B cell (primary cell): ENCODE measurements at regions not wholly inside any gene's neighbourhood (a gene's known extent, or its start where the extent isn't known, plus 50 kb on each side); places are given as distances from the start of the nearest gene placed in this dataset.

Source experiments
- ATAC-seq: fragments of 200-7000 bp; cut with Tn5 transposase; one replicate; pipeline ENCODE4 v1.10.0; 2021; ENCODE audit warnings: low read depth, mild to moderate bottlenecking, moderate number of reproducible peaks, moderate library complexity
- CTCF ChIA-PET: fragments of 350-600 bp; sonication (Branson Sonifier 250); formaldehyde crosslinking; loops from one replicate; lab custom pipeline; 2021; ENCODE audit warnings: antibody characterized with exemption, inconsistent platforms; lab: Charles Lee
- POLR2A ChIA-PET: fragments of 350-600 bp; sonication (Branson Sonifier 250); formaldehyde crosslinking; loops from one replicate; lab custom pipeline; 2021; ENCODE audit warnings: antibody characterized with exemption; lab: Charles Lee
- DNase-seq: peaks from one replicate; pipeline ENCODE4 v3.0.0; 2013
- H2AFZ ChIP-seq: 2 replicates; pipeline ENCODE4 v1.6.1; 2012; ENCODE audit warnings: mild to moderate bottlenecking, low read depth, low read length; ENCODE audit not compliant: insufficient read depth, poor library complexity, severe bottlenecking
- H3K27ac ChIP-seq, 2 donors: 1 replicate in 1 of 2; 2 replicates in 1 of 2; pipeline ENCODE4 v1.5.1; 2012 to 2013; ENCODE audit warnings: low read length in 2 of 2, mild to moderate bottlenecking in 2 of 2, moderate library complexity in 1 of 2
- H3K27me3 ChIP-seq, 4 experiments: fragments of 200-600 bp in 1 of 4; sonication (generic) in 1 of 4; replicated peaks in 1 of 4; 1 replicate in 2 of 4; 2 replicates in 2 of 4; pipeline versions ENCODE4 v1.6.1 to v1.7.0; 2013 to 2016; ENCODE audit warnings: low read length in 3 of 4, mild to moderate bottlenecking in 2 of 4, mixed read lengths in 1 of 4, moderate library complexity in 1 of 4; ENCODE audit not compliant: insufficient read depth in 4 of 4, control insufficient read depth in 3 of 4; ENCODE audit errors: control extremely low read depth in 1 of 4
- H3K36me3 ChIP-seq, 2 experiments: replicated peaks in 1 of 2; 1 replicate in 1 of 2; 2 replicates in 1 of 2; pipeline versions ENCODE4 v1.6.1 to v1.7.1; 2013; ENCODE audit warnings: low read length in 1 of 2; ENCODE audit not compliant: insufficient read depth in 2 of 2, control insufficient read depth in 1 of 2; ENCODE audit errors: control extremely low read depth in 1 of 2, extremely low read depth in 1 of 2
- H3K4me1 ChIP-seq, 2 donors: fragments of 200-600 bp in 1 of 2; sonication (generic) in 1 of 2; 1 replicate in 1 of 2; 2 replicates in 1 of 2; pipeline versions ENCODE4 v1.5.1 to v1.6.1; 2013 to 2017; ENCODE audit warnings: low read length in 2 of 2; ENCODE audit not compliant: control insufficient read depth in 2 of 2, insufficient read depth in 2 of 2
- H3K4me2 ChIP-seq: replicated peaks from 2 replicates; pipeline ENCODE3; 2012; ENCODE audit warnings: mild to moderate bottlenecking, low read depth, low read length; ENCODE audit not compliant: poor library complexity, severe bottlenecking
- H3K4me3 ChIP-seq, 5 experiments: fragments of 200-600 bp in 1 of 5; sonication (generic) in 1 of 5; 1 replicate in 3 of 5; 2 replicates in 2 of 5; pipeline versions ENCODE4 v1.5.1 to v1.7.0; 2011 to 2016; ENCODE audit warnings: low read length in 4 of 5, mild to moderate bottlenecking in 4 of 5, low read depth in 2 of 5, control low read depth in 1 of 5, moderate library complexity in 1 of 5; ENCODE audit not compliant: insufficient read depth in 1 of 5; ENCODE audit errors: control extremely low read depth in 1 of 5, extremely low read depth in 1 of 5
- H3K79me2 ChIP-seq: fragments of 200-600 bp; sonication (generic); one replicate; pipeline ENCODE4 v1.6.0; 2016; ENCODE audit warnings: low read length; ENCODE audit not compliant: control insufficient read depth, insufficient read depth
- H3K9ac ChIP-seq: fragments of 200-600 bp; sonication (generic); 2 replicates; pipeline ENCODE4 v1.6.1; 2017; ENCODE audit warnings: mild to moderate bottlenecking, low read length, moderate library complexity
- H3K9me3 ChIP-seq, 3 donors: one replicate each; pipeline versions ENCODE4 v1.6.1 to v1.7.1; 2013; ENCODE audit warnings: low read length in 2 of 3; ENCODE audit not compliant: control insufficient read depth in 2 of 3, insufficient read depth in 1 of 3; ENCODE audit errors: control extremely low read depth in 1 of 3
- H4K20me1 ChIP-seq: 2 replicates; pipeline ENCODE4 v1.6.0; 2012; ENCODE audit warnings: mild to moderate bottlenecking, low read length; ENCODE audit not compliant: insufficient read depth, control insufficient read depth, poor library complexity, severe bottlenecking
- H3K27ac Mint-ChIP-seq: one replicate; pipeline ENCODE4 v1.8.0; 2021; ENCODE audit warnings: mixed read lengths
- H3K27me3 Mint-ChIP-seq: one replicate; pipeline ENCODE4 v1.8.0; 2021; ENCODE audit warnings: mixed read lengths
- H3K4me1 Mint-ChIP-seq: one replicate; pipeline ENCODE4 v1.8.0; 2021; ENCODE audit warnings: mixed read lengths
- H3K4me3 Mint-ChIP-seq: one replicate; pipeline ENCODE4 v1.8.0; 2021; ENCODE audit warnings: mixed read lengths
- H3K9me3 Mint-ChIP-seq: one replicate; pipeline ENCODE4 v1.8.0; 2022; ENCODE audit warnings: mixed read lengths; ENCODE audit not compliant: insufficient read depth
- EZH2 ChIP-seq: IDR thresholded peaks from 2 replicates; pipeline ENCODE4 v1.6.1; 2012; ENCODE audit warnings: borderline replicate concordance, low read depth, mild to moderate bottlenecking, moderate library complexity, low read length; ENCODE audit not compliant: insufficient read depth, poor library complexity, severe bottlenecking
- WGBS: methylation state at CpG from one replicate; pipeline ENCODE4 v1.1.5; 2013; ENCODE audit warnings: missing lambda C conversion rate; ENCODE audit not compliant: insufficient coverage; 5-methylcytosine and 5-hydroxymethylcytosine counted together
- intact Hi-C: fragments of 100-400 bp; cut with micrococcal nuclease; formaldehyde crosslinking; loops from one replicate; pipeline ENCODE4 v1.10.0; 2022
- TF ChIP-seq, protein P1 (sequence below): fragments of 200-600 bp; IDR thresholded peaks from one replicate; pipeline ENCODE4 v1.8.0; 2022; ENCODE audit warnings: antibody characterized with exemption, mild to moderate bottlenecking

DNA sequence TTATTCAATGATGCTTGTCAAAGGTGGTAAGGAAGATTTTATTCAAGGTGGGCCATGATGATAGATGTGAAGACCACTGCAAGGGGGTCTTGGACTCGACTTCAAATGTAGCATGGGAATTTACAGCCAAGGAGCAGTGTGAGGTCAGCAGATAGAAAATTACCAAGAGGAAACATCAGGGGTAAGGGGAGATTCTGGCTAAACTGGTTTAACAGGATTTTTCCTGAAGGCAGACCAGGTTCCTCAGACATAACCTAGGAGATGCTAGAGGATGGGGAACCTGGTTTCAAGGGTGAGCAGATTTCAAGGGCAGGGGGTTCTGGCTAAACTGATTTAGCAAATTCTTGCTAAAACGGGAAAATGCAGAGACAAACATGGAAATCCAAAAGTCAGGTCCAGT, 464.9 kb downstream of the TAFA4 start:
- peaks cover 0 to 9% (median 0%) of the 10 kb centered on the region in 3 donors for H3K9me3 ChIP-seq
- intact Hi-C loops = no loop called here
- no peaks in the 10 kb centered on the region for H3K27me3 ChIP-seq
- ATAC-seq (no peak), DNase-seq (no peak)
- H3K4me2 ChIP-seq = no peak overlapping the region
- H2AFZ ChIP-seq = no peak overlapping the region
- no peaks in the 10 kb centered on the region for H4K20me1 ChIP-seq
- CTCF ChIA-PET = no interaction called here
- TF ChIP-seq, protein P1, sequence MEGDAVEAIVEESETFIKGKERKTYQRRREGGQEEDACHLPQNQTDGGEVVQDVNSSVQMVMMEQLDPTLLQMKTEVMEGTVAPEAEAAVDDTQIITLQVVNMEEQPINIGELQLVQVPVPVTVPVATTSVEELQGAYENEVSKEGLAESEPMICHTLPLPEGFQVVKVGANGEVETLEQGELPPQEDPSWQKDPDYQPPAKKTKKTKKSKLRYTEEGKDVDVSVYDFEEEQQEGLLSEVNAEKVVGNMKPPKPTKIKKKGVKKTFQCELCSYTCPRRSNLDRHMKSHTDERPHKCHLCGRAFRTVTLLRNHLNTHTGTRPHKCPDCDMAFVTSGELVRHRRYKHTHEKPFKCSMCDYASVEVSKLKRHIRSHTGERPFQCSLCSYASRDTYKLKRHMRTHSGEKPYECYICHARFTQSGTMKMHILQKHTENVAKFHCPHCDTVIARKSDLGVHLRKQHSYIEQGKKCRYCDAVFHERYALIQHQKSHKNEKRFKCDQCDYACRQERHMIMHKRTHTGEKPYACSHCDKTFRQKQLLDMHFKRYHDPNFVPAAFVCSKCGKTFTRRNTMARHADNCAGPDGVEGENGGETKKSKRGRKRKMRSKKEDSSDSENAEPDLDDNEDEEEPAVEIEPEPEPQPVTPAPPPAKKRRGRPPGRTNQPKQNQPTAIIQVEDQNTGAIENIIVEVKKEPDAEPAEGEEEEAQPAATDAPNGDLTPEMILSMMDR = no peak
- TF ChIP-seq EZH2 = no peak
- H3K27me3 Mint-ChIP-seq = no peaks in the 10 kb centered on the region
- no peaks in the 10 kb centered on the region for H3K9me3 Mint-ChIP-seq
- no peaks in the 10 kb centered on the region for H3K4me1 Mint-ChIP-seq
- WGBS = 66% methylated on average over 2 of the region's 2 CpGs
- no peak overlapping the region for H3K4me3 ChIP-seq
- H3K27ac ChIP-seq = no peak overlapping the region
- H3K36me3 ChIP-seq = no peaks in the 10 kb centered on the region
- H3K4me1 ChIP-seq = no peaks in the 10 kb centered on the region
- H3K4me3 Mint-ChIP-seq = no peak overlapping the region
- H3K9ac ChIP-seq = no peak overlapping the region
- no peak overlapping the region for H3K27ac Mint-ChIP-seq
- POLR2A ChIA-PET = no interaction called here
- H3K79me2 ChIP-seq = no peaks in the 10 kb centered on the region

DNA sequence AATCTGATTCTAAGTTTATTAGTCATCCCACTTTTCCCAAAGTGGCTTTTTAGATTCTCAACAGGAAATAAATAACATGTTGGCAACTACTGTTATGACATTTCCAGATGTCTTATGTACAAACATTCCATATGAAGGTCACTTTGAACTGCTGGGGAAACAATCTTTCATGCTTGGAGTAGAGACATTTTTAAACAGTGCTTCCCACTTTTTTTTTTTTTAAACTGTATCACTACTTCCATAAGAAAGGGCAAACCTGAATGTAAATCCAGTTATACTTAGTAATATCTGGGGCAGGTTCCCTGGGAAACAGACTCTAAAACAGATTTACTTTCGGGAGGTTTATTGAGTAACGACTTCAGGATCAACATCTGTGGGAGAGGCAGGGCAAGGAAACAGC, 473.8 kb downstream of the TAFA4 start:
- peaks cover 0 to 3% (median 0%) of the 10 kb centered on the region in 3 donors for H3K9me3 ChIP-seq
- 91% methylated on average over 2 of the region's 2 CpGs for WGBS
- intact Hi-C loops = no loop called here
- POLR2A ChIA-PET = no interaction called here
- no peaks in the 10 kb centered on the region for H3K27me3 ChIP-seq
- H3K27ac ChIP-seq = no peak overlapping the region
- no peak overlapping the region for H3K4me3 ChIP-seq
- H3K27me3 Mint-ChIP-seq = no peaks in the 10 kb centered on the region
- no peak for ATAC-seq
- no peaks in the 10 kb centered on the region for H3K79me2 ChIP-seq
- no peaks in the 10 kb centered on the region for H3K36me3 ChIP-seq
- H3K4me1 ChIP-seq = no peaks in the 10 kb centered on the region
- no peak overlapping the region for H3K27ac Mint-ChIP-seq
- TF ChIP-seq, protein P1 = no peak
- no peak overlapping the region for H3K4me3 Mint-ChIP-seq
- no peak for DNase-seq
- no peak overlapping the region for H2AFZ ChIP-seq
- no peak overlapping the region for H3K4me2 ChIP-seq
- H3K9ac ChIP-seq = no peak overlapping the region
- H4K20me1 ChIP-seq = no peaks in the 10 kb centered on the region
- CTCF ChIA-PET = no interaction called here
- H3K4me1 Mint-ChIP-seq = no peaks in the 10 kb centered on the region
- peaks cover 5% of the 10 kb centered on the region for H3K9me3 Mint-ChIP-seq
